ENCODE measurements at regions not wholly inside any gene's neighbourhood (a gene's known extent, or its start where the extent isn't known, plus 50 kb on each side); places are given as distances from the start of the nearest gene placed in this dataset.

DNA sequence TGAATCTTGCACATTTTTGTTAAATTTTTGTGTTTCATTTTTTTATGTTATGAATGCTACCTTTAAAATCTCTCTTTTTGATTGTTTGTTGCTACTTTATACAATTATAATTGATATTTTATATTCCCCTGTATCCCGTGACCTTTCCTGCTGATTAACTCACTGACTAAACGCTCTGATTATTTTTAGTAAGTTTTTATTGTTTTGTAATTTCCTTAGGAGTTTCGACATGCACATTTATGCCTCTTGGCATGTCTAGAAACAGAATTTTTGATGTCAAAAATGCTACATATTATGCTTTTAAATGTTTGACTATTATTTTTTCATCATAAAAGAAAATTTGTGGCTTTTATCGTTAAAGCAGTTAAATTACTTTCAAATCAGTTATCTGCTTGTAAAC is 1131.6 kb upstream of the TMEFF2 start:
- DNase-seq (no peak), ATAC-seq (no peak)
- ChIA-PET CTCF (no interaction called here), POLR2A (ENCODE audit: unreplicated experiment) (no interaction called here)
- intact Hi-C loops (cut with micrococcal nuclease): loop anchor here (10.0 kb wide), 1 partner anchor 259 kb away; no protein-coding TSS in a partner anchor
- H3K79me2 ChIP-seq (ENCODE audit: low read length): no peaks in the 10 kb centered on the region
- H3K36me3 ChIP-seq (ENCODE audit: low read depth, low read length): no peaks in the 10 kb centered on the region
- no peak overlapping the region for H3K27ac ChIP-seq (ENCODE audit: low read length)
- no peaks in the 10 kb centered on the region for H3K4me1 ChIP-seq (ENCODE audit: insufficient read depth, low read length)
- no peak overlapping the region for H3K4me3 ChIP-seq (ENCODE audit: low read length)
- no peaks in the 10 kb centered on the region for H4K20me1 ChIP-seq (ENCODE audit: low read length)
- no peaks in the 10 kb centered on the region for H3F3A ChIP-seq (ENCODE audit: low read length, unreplicated experiment)
- no peak overlapping the region for H3K9ac ChIP-seq (ENCODE audit: low read length)
- H3K4me2 ChIP-seq (ENCODE audit: low read length): no peak overlapping the region
- H3K9me2 ChIP-seq (replicated peaks; ENCODE audit: low read length): no peaks in the 10 kb centered on the region
- TF ChIP-seq EZH2phosphoT487 (IDR thresholded peaks at IDR 0.05; ENCODE audit: borderline replicate concordance, low read length) (no peak), EZH2 (IDR thresholded peaks at IDR 0.05; ENCODE audit: low read length, unreplicated experiment) (no peak)
- TF ChIP-seq, protein P1, sequence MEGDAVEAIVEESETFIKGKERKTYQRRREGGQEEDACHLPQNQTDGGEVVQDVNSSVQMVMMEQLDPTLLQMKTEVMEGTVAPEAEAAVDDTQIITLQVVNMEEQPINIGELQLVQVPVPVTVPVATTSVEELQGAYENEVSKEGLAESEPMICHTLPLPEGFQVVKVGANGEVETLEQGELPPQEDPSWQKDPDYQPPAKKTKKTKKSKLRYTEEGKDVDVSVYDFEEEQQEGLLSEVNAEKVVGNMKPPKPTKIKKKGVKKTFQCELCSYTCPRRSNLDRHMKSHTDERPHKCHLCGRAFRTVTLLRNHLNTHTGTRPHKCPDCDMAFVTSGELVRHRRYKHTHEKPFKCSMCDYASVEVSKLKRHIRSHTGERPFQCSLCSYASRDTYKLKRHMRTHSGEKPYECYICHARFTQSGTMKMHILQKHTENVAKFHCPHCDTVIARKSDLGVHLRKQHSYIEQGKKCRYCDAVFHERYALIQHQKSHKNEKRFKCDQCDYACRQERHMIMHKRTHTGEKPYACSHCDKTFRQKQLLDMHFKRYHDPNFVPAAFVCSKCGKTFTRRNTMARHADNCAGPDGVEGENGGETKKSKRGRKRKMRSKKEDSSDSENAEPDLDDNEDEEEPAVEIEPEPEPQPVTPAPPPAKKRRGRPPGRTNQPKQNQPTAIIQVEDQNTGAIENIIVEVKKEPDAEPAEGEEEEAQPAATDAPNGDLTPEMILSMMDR (conservative IDR thresholded peaks at IDR 0.05; ENCODE audit: low read depth, low read length): no peak
- H2AFZ ChIP-seq (ENCODE audit: low read length): no peak overlapping the region
- no peaks in the 10 kb centered on the region for H3K27me3 ChIP-seq (ENCODE audit: low read length)
- no peaks in the 10 kb centered on the region for H3K9me3 ChIP-seq (ENCODE audit: low read length)
- no TSS peak for BruUV-seq (replicated peaks)

DNA sequence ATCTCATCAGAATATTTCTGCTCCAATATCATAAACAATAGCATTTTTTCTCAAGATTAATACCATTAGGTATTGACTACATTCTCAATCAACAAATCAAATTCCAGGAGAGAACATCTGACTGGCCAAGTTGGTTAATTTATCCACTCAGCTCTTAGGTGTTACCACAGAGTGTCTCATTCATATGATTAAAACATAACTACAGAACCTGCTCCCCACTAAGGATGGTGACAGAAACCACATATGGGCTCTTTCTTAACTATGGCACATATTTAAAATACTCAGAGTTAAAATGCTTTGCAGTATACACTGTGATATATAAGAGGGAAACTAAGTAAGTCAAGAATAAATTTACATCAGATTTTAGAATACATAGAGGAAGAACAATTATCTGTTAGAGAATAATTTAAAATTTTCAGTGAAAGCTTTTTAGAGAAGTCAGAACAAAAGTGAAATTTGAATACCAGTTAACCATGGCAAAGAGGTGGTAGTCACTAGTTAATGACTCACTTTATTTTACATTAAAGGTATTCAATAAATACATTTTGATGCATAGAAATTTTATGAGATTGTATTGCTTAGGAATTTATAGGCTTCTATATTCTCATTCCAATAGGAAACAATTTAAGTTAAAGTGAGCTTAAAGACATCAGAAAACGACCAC is 1120.8 kb upstream of the TMEFF2 start:
- Histone ChIP-seq H3K27me3 (ENCODE audit: low read length) (no peaks in the 10 kb centered on the region), H3K4me2 (ENCODE audit: low read length) (no peak overlapping the region), H4K20me1 (ENCODE audit: low read length) (no peaks in the 10 kb centered on the region), H3K9ac (ENCODE audit: low read length) (no peak overlapping the region), H2AFZ (ENCODE audit: low read length) (no peak overlapping the region), H3K27ac (ENCODE audit: low read length) (no peak overlapping the region), H3K4me3 (ENCODE audit: low read length) (no peak overlapping the region), H3K4me1 (ENCODE audit: insufficient read depth, low read length) (no peaks in the 10 kb centered on the region), H3K9me3 (ENCODE audit: low read length) (no peaks in the 10 kb centered on the region), H3K9me2 (replicated peaks; ENCODE audit: low read length) (no peaks in the 10 kb centered on the region), H3F3A (ENCODE audit: low read length, unreplicated experiment) (no peaks in the 10 kb centered on the region), H3K79me2 (ENCODE audit: low read length) (no peaks in the 10 kb centered on the region), H3K36me3 (ENCODE audit: low read depth, low read length) (no peaks in the 10 kb centered on the region)
- ATAC-seq: no peak
- DNase-seq: no peak
- ChIA-PET POLR2A (ENCODE audit: unreplicated experiment) (no interaction called here), CTCF (no interaction called here)
- TF ChIP-seq EZH2phosphoT487 (IDR thresholded peaks at IDR 0.05; ENCODE audit: borderline replicate concordance, low read length) (no peak), EZH2 (IDR thresholded peaks at IDR 0.05; ENCODE audit: low read length, unreplicated experiment) (no peak)
- TF ChIP-seq, protein P1 (conservative IDR thresholded peaks at IDR 0.05; ENCODE audit: low read depth, low read length): no peak
- intact Hi-C loops (cut with micrococcal nuclease): loop anchor here (10.0 kb wide), 1 partner anchor 211 kb away; no protein-coding TSS in a partner anchor
- BruUV-seq (replicated peaks): no TSS peak

DNA sequence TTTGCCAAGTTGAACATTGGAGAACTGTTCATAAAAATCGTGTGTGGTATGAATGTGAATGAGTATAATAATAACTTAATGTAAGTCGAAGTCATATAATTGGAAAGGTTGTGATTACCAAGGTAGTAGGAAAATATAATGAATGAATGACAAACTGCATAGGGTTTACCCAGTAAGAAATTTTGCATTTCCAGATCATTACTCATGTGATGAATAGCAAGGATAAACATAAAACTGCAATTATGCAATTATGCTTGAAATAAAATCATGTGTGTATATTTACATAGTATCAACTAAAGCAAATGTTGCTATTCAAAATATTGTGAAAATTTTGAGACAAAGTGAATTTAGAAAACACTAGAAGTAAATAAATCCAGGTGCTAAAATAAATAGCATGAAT is 1108.7 kb upstream of the TMEFF2 start:
- TF ChIP-seq EZH2 (IDR thresholded peaks at IDR 0.05; ENCODE audit: low read length, unreplicated experiment) (no peak), EZH2phosphoT487 (IDR thresholded peaks at IDR 0.05; ENCODE audit: borderline replicate concordance, low read length) (no peak)
- TF ChIP-seq, protein P1 (conservative IDR thresholded peaks at IDR 0.05; ENCODE audit: low read depth, low read length): no peak
- BruUV-seq (replicated peaks): no TSS peak
- ATAC-seq (peak; percentile 60), DNase-seq (peak; percentile 34)
- Histone ChIP-seq H3K9ac (ENCODE audit: low read length) (no peak overlapping the region), H3K4me2 (ENCODE audit: low read length) (no peak overlapping the region), H3K9me3 (ENCODE audit: low read length) (no peaks in the 10 kb centered on the region), H3K36me3 (ENCODE audit: low read depth, low read length) (no peaks in the 10 kb centered on the region), H4K20me1 (ENCODE audit: low read length) (no peaks in the 10 kb centered on the region), H3K4me3 (ENCODE audit: low read length) (no peak overlapping the region), H3F3A (ENCODE audit: low read length, unreplicated experiment) (no peaks in the 10 kb centered on the region), H3K79me2 (ENCODE audit: low read length) (no peaks in the 10 kb centered on the region), H3K9me2 (replicated peaks; ENCODE audit: low read length) (no peaks in the 10 kb centered on the region), H3K27ac (ENCODE audit: low read length) (no peak overlapping the region), H3K4me1 (ENCODE audit: insufficient read depth, low read length) (no peaks in the 10 kb centered on the region), H3K27me3 (ENCODE audit: low read length) (no peaks in the 10 kb centered on the region), H2AFZ (ENCODE audit: low read length) (no peak overlapping the region)
- POLR2A ChIA-PET (ENCODE audit: unreplicated experiment): no interaction called here
- intact Hi-C loops (cut with micrococcal nuclease): no loop called here
- CTCF ChIA-PET: no interaction called here
